MM.1S (cell line): ENCODE measurements at regions not wholly inside any gene's neighbourhood (a gene's known extent, or its start where the extent isn't known, plus 50 kb on each side); places are given as distances from the start of the nearest gene placed in this dataset.

ENCODE experiments used
- DNase-seq: peaks from one replicate; pipeline ENCODE4 v3.0.0-alpha.2; 2015
- H2AFZ ChIP-seq: fragments of 300-600 bp; sonication (generic); 2 replicates; pipeline ENCODE4 v1.6.0; 2016; ENCODE audit warnings: antibody characterized with exemption, low read length
- H3F3A ChIP-seq: fragments of 300-600 bp; sonication (generic); 2 replicates; pipeline ENCODE4 v1.6.1; 2016; ENCODE audit warnings: mild to moderate bottlenecking, antibody characterized with exemption, low read length, moderate library complexity, mixed read lengths; ENCODE audit not compliant: insufficient read depth
- H3K27ac ChIP-seq: fragments of 300-600 bp; sonication (generic); 2 replicates; pipeline ENCODE4 v1.5.1; 2016; ENCODE audit warnings: mild to moderate bottlenecking, low read length
- H3K27me3 ChIP-seq: fragments of 300-600 bp; sonication (generic); replicated peaks from 2 replicates; pipeline ENCODE4 v1.6.0; 2016; ENCODE audit warnings: low read length; ENCODE audit not compliant: insufficient read depth
- H3K36me3 ChIP-seq: fragments of 300-600 bp; sonication (generic); replicated peaks from 2 replicates; pipeline ENCODE4 v1.6.1; 2016; ENCODE audit warnings: mild to moderate bottlenecking, low read length, mixed read lengths; ENCODE audit not compliant: insufficient read depth
- H3K4me1 ChIP-seq: fragments of 300-600 bp; sonication (generic); 2 replicates; pipeline ENCODE4 v1.6.1; 2016; ENCODE audit warnings: low read length, mixed read lengths
- H3K4me2 ChIP-seq: fragments of 300-600 bp; sonication (generic); 2 replicates; pipeline ENCODE4 v1.6.0; 2016; ENCODE audit warnings: low read depth, low read length
- H3K4me3 ChIP-seq: fragments of 300-600 bp; sonication (generic); 2 replicates; pipeline ENCODE4 v1.5.1; 2016; ENCODE audit warnings: low read length, mixed read lengths
- H3K79me2 ChIP-seq: fragments of 300-600 bp; sonication (generic); 2 replicates; pipeline ENCODE4 v1.6.1; 2016; ENCODE audit warnings: mixed run types, low read length, mixed read lengths
- H3K9ac ChIP-seq: fragments of 300-600 bp; sonication (generic); 2 replicates; pipeline ENCODE4 v1.6.1; 2016; ENCODE audit warnings: low read length, mixed read lengths
- H3K9me2 ChIP-seq: fragments of 300-600 bp; sonication (generic); replicated peaks from 2 replicates; pipeline ENCODE4 v1.6.1; 2016; ENCODE audit warnings: mild to moderate bottlenecking, low read length, mixed read lengths; ENCODE audit not compliant: insufficient read depth
- H3K9me3 ChIP-seq: fragments of 300-600 bp; sonication (generic); replicated peaks from 2 replicates; pipeline ENCODE4 v1.6.1; 2016; ENCODE audit warnings: mild to moderate bottlenecking, low read length, mixed read lengths; ENCODE audit not compliant: insufficient read depth
- H4K20me1 ChIP-seq: fragments of 300-600 bp; sonication (generic); 2 replicates; pipeline ENCODE4 v1.6.1; 2016; ENCODE audit warnings: mild to moderate bottlenecking, low read length, moderate library complexity, mixed read lengths; ENCODE audit not compliant: insufficient read depth
- EZH2 ChIP-seq: fragments of 300-600 bp; sonication (generic); optimal IDR thresholded peaks from 2 replicates; pipeline ENCODE3; 2017; ENCODE audit warnings: low read depth, mild to moderate bottlenecking, antibody characterized with exemption, low read length, mixed read lengths
- EZH2phosphoT487 ChIP-seq: fragments of 300-600 bp; sonication (generic); IDR thresholded peaks from 2 replicates; pipeline ENCODE4 v1.6.1; 2018; ENCODE audit warnings: antibody characterized with exemption, low read length
- TF ChIP-seq, protein P1 (sequence below): fragments of 300-600 bp; sonication (generic); IDR thresholded peaks from 2 replicates; pipeline ENCODE4 v1.5.1; 2016; ENCODE audit warnings: antibody characterized with exemption, low read length, mixed read lengths

DNA sequence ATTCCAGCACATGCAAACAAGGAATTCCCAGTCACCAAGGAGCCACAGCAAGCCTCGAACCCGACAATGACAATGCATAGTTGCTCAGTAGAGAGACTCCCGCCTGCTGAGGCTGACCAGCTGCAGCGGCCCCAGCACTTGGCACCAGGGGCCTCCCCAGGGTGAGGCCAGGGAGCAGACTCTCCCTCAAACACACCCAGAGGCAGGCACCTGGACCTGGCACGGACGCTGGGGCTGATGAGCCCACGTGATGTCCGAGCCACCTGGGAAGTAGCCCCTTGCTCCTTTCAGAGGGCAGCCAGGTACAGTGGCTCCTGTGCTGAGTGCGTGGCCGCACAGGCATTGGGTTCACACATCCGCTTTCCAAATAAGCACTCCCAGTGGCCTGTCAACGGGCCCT lies 315.9 kb upstream of the TGFBR2 start:
- no peaks in the 10 kb centered on the region for H3F3A ChIP-seq
- H3K9me2 ChIP-seq: no peaks in the 10 kb centered on the region
- no peak overlapping the region for H3K27ac ChIP-seq
- DNase-seq: no peak
- H3K4me3 ChIP-seq: no peak overlapping the region
- H4K20me1 ChIP-seq: no peaks in the 10 kb centered on the region
- H3K9me3 ChIP-seq: no peaks in the 10 kb centered on the region
- no peaks in the 10 kb centered on the region for H3K36me3 ChIP-seq
- no peaks in the 10 kb centered on the region for H3K79me2 ChIP-seq
- no peak overlapping the region for H3K9ac ChIP-seq
- no peaks in the 10 kb centered on the region for H3K27me3 ChIP-seq
- no peaks in the 10 kb centered on the region for H3K4me1 ChIP-seq
- H3K4me2 ChIP-seq: no peak overlapping the region
- no peak for TF ChIP-seq EZH2phosphoT487
- TF ChIP-seq, protein P1, sequence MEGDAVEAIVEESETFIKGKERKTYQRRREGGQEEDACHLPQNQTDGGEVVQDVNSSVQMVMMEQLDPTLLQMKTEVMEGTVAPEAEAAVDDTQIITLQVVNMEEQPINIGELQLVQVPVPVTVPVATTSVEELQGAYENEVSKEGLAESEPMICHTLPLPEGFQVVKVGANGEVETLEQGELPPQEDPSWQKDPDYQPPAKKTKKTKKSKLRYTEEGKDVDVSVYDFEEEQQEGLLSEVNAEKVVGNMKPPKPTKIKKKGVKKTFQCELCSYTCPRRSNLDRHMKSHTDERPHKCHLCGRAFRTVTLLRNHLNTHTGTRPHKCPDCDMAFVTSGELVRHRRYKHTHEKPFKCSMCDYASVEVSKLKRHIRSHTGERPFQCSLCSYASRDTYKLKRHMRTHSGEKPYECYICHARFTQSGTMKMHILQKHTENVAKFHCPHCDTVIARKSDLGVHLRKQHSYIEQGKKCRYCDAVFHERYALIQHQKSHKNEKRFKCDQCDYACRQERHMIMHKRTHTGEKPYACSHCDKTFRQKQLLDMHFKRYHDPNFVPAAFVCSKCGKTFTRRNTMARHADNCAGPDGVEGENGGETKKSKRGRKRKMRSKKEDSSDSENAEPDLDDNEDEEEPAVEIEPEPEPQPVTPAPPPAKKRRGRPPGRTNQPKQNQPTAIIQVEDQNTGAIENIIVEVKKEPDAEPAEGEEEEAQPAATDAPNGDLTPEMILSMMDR: no peak
- no peak for TF ChIP-seq EZH2
- H2AFZ ChIP-seq: no peak overlapping the region

DNA sequence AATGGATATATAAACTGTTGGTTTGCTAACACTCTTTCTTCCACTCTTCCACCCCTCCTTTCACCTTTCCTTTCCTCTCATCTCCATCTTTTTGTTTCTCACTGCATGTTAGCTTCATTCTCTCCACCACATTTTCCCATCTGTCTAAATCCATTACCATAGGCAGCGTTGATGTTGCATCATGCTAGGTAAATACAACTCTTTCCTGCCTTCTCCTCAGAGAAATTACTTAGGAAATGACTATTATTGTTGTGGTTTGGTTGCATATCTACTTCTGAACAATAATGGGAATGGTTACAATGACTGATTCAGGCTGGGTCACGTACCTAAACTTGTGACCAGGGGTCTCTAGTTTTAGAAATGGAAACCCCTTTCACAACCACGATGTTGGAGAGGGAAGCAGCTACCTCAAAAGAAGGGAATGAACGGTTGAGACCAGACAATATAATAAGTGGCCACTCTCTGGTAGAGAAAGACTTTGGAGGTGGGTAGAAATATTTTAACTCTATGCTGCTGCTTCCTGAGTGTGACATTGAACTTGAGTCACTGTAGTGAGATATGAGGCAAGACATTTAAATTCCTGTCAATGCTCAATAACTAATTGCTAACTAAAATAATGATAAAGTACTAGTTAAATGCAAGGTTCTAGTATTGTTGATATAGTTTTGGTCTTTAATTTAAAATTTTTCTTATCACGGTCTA lies 314.1 kb upstream of the TGFBR2 start:
- no peaks in the 10 kb centered on the region for H4K20me1 ChIP-seq
- H3K4me2 ChIP-seq: no peak overlapping the region
- no peaks in the 10 kb centered on the region for H3F3A ChIP-seq
- H3K9me3 ChIP-seq: no peaks in the 10 kb centered on the region
- H3K4me1 ChIP-seq: no peaks in the 10 kb centered on the region
- H3K36me3 ChIP-seq: no peaks in the 10 kb centered on the region
- no peak overlapping the region for H3K27ac ChIP-seq
- no peaks in the 10 kb centered on the region for H3K27me3 ChIP-seq
- H3K4me3 ChIP-seq: no peak overlapping the region
- no peaks in the 10 kb centered on the region for H3K79me2 ChIP-seq
- H3K9me2 ChIP-seq: no peaks in the 10 kb centered on the region
- TF ChIP-seq EZH2phosphoT487: no peak
- TF ChIP-seq, protein P1: no peak
- no peak for TF ChIP-seq EZH2
- DNase-seq: no peak
- H3K9ac ChIP-seq: no peak overlapping the region
- H2AFZ ChIP-seq: no peak overlapping the region

DNA sequence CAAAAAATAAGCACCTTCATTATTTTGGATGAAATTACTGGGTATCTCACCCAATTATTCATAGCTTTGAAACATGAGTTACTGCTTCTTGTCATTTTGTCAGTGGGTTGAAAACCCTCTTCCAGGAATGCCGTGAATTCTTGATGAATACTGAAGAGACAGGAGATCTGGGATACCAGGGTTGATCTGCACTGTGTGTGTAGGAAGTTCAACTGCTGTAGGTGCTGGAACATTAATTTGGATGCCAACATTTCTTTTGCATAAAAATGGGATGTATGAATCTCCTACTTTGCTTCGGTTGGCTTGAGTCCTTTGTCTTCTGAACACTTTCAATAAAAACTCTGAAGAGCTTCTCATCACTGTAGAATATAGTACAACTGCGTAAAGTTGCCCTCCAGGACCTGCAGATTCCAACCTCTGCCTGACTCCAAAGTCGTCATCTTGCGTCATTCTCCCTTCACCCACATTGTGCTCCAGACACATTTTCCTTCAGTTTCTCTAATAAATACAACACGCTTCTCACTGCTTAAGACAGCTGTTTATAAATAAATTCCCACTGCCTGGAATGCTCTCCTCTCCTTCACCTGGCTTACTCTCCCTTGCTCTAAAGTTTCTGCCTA lies 312.7 kb upstream of the TGFBR2 start:
- Histone ChIP-seq H3K27me3 (no peaks in the 10 kb centered on the region), H3K4me1 (no peaks in the 10 kb centered on the region), H3K4me2 (no peak overlapping the region), H3K9me2 (no peaks in the 10 kb centered on the region), H2AFZ (no peak overlapping the region), H3K4me3 (no peak overlapping the region), H3K27ac (no peak overlapping the region), H3K36me3 (no peaks in the 10 kb centered on the region), H4K20me1 (no peaks in the 10 kb centered on the region), H3K79me2 (no peaks in the 10 kb centered on the region), H3F3A (no peaks in the 10 kb centered on the region), H3K9me3 (no peaks in the 10 kb centered on the region), H3K9ac (no peak overlapping the region)
- DNase-seq: no peak
- no peak for TF ChIP-seq EZH2
- TF ChIP-seq, protein P1: no peak
- TF ChIP-seq EZH2phosphoT487: no peak
